Ovary (tissue), 7 donors: ENCODE measurements at regions not wholly inside any gene's neighbourhood (a gene's known extent, or its start where the extent isn't known, plus 50 kb on each side); places are given as distances from the start of the nearest gene placed in this dataset.

Experiments used
- DNase-seq, 5 donors: peaks; one replicate each; pipeline ENCODE4 v3.0.0-alpha.2; 2019 to 2020
- H3K27ac ChIP-seq, 2 donors: fragments of 200-600 bp; one replicate each; pipeline versions ENCODE4 v1.5.1 to v1.8.0; 2019 to 2022
- H3K27me3 ChIP-seq: fragments of 200-600 bp; one replicate; pipeline ENCODE4 v1.8.0; 2022
- H3K36me3 ChIP-seq: fragments of 200-600 bp; sonication (generic); one replicate; pipeline ENCODE4 v1.5.1; 2019
- H3K4me1 ChIP-seq: one replicate; pipeline ENCODE4 v1.8.1; 2013; ENCODE audit warnings: mild to moderate bottlenecking, moderate library complexity; ENCODE audit not compliant: insufficient read depth
- H3K4me3 ChIP-seq: fragments of 200-600 bp; sonication (generic); one replicate; pipeline ENCODE4 v1.5.1; 2017
- H3K9me3 ChIP-seq, 2 donors: fragments of 200-600 bp in 1 of 2; sonication (generic) in 1 of 2; one replicate each; pipeline versions ENCODE4 v1.5.1 to v1.8.1; 2013 to 2019; ENCODE audit warnings: mild to moderate bottlenecking in 1 of 2, moderate library complexity in 1 of 2
- CTCF ChIP-seq, 3 donors: fragments of 450-650 bp in 2 of 3; fragments of 200-600 bp in 1 of 3; IDR thresholded peaks; one replicate each; pipeline versions ENCODE4 v1.5.1 to v1.8.0; 2016 to 2022; ENCODE audit warnings: antibody characterized with exemption in 3 of 3, mild to moderate bottlenecking in 1 of 3
- EP300 ChIP-seq: sonication (generic); formaldehyde crosslinking; IDR thresholded peaks from one replicate; pipeline ENCODE4 v1.6.1; 2017; ENCODE audit warnings: antibody characterized with exemption
- POLR2A ChIP-seq: fragments of 450-650 bp; IDR thresholded peaks from one replicate; pipeline ENCODE4 v1.6.1; 2017; ENCODE audit warnings: antibody characterized with exemption, mild to moderate bottlenecking, moderate library complexity
- WGBS, 3 donors: extraction: QIAGEN DNeasy Blood & Tissue Kit in 1 of 3; methylation state at CpG; one replicate each; pipeline versions ENCODE4 v1.1.5 to v1.1.7; 2013 to 2017; 5-methylcytosine and 5-hydroxymethylcytosine counted together
- intact Hi-C, 4 donors: fragments of 100-400 bp; cut with DNase I; formaldehyde crosslinking; loops; one replicate each; pipeline versions ENCODE4 v1.11.0 to v1.15.1; 2022 to 2023
- donor health status: DM: no; HTN: no; CAD: no; lungs with moderate emphysema.
- donor health status: DM: no; HTN: no; CAD: no.
- donor health status: Bipolar disorder and iron deficiency.
- donor health status: DM: no; HTN: no; CAD: no.
- donor health status: DM: yes; HTN: yes; CAD: no.

GRCh38 chr3:22244761-22245521 is 493.9 kb upstream of the ZNF385D start:
- Histone ChIP-seq H3K27ac (no peak overlapping the region), H3K4me1 (peaks cover 2% of the 10 kb centered on the region), H3K9me3 (no peaks in the 10 kb centered on the region), H3K27me3 (no peaks in the 10 kb centered on the region), H3K4me3 (no peak overlapping the region), H3K36me3 (no peaks in the 10 kb centered on the region)
- intact Hi-C loops = no loop called here
- no peak for DNase-seq
- TF ChIP-seq POLR2A (no peak), EP300 (no peak), CTCF (IDR thresholded peaks at IDR 0.05) (no peak)
- 58 to 70% (median 70%) methylated on average over 3 of the region's 3 CpGs for WGBS, 3 donors

- WGBS, 3 donors = 46 to 57% (median 51%) methylated on average over 3 of the region's 3 CpGs
- H3K4me1 ChIP-seq = peaks cover 2% of the 10 kb centered on the region
- no peaks in the 10 kb centered on the region for H3K27me3 ChIP-seq
- no peaks in the 10 kb centered on the region for H3K36me3 ChIP-seq
- intact Hi-C loops = no loop called here
- no peak overlapping the region for H3K4me3 ChIP-seq
- DNase-seq = no peak
- H3K9me3 ChIP-seq = no peaks in the 10 kb centered on the region
- H3K27ac ChIP-seq = no peak overlapping the region
- TF ChIP-seq CTCF (IDR thresholded peaks at IDR 0.05) (no peak), EP300 (no peak), POLR2A (no peak)
Observed at GRCh38 chr3:22245811-22246583, 495.0 kb upstream of the ZNF385D start.

DNA sequence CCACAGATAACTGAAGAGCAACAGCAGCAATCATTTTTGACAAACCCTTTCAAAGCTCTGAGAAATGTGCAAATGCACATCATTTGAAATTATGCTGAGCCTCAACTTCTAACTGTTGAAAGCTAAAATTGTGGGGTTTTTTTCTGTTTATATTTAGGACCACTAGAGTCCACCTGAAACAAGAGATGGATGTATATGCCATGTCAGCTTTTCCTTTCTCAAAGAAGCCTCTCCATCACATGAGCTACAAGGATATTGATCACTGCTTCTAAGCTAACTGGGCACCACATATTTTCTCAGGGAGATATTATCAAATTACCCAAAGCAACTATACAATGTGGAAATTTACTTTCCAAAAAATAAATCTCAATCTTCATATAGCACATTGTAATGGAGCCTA is 498.6 kb upstream of the ZNF385D start:
- Histone ChIP-seq H3K4me1 (peaks cover 2% of the 10 kb centered on the region), H3K36me3 (no peaks in the 10 kb centered on the region), H3K9me3 (no peaks in the 10 kb centered on the region), H3K27ac (no peak overlapping the region), H3K27me3 (no peaks in the 10 kb centered on the region), H3K4me3 (no peak overlapping the region)
- TF ChIP-seq EP300 (no peak), POLR2A (no peak), CTCF (IDR thresholded peaks at IDR 0.05) (no peak)
- no peak for DNase-seq
- intact Hi-C loops = no loop called here

GRCh38 chr3:22257252-22257651 is 506.2 kb upstream of the ZNF385D start:
- Histone ChIP-seq H3K27ac (no peak overlapping the region), H3K9me3 (no peaks in the 10 kb centered on the region), H3K4me1 (no peaks in the 10 kb centered on the region), H3K27me3 (no peaks in the 10 kb centered on the region), H3K36me3 (no peaks in the 10 kb centered on the region), H3K4me3 (no peak overlapping the region)
- TF ChIP-seq CTCF (IDR thresholded peaks at IDR 0.05) = no peak
- no peak for TF ChIP-seq EP300
- 81 to 88% (median 82%) methylated on average over 2 of the region's 2 CpGs for WGBS, 3 donors
- intact Hi-C loops = no loop called here
- no peak for DNase-seq
